Thyroid gland (tissue), 4 donors: ENCODE measurements at regions not wholly inside any gene's neighbourhood (a gene's known extent, or its start where the extent isn't known, plus 50 kb on each side); places are given as distances from the start of the nearest gene placed in this dataset.

Experiments used
- POLR2A ChIP-seq, 2 donors: fragments of 450-650 bp; IDR thresholded peaks; one replicate each; pipeline ENCODE4 v1.6.1; 2017; ENCODE audit warnings: antibody characterized with exemption in 2 of 2, mild to moderate bottlenecking in 2 of 2, moderate library complexity in 1 of 2
- TF ChIP-seq, protein P1 (sequence below), 6 experiments: fragments of 200-600 bp in 3 of 6; fragments of 450-650 bp in 3 of 6; sonication (generic) in 3 of 6; IDR thresholded peaks; one replicate each; pipeline ENCODE4 v1.5.1; 2016 to 2019; ENCODE audit warnings: antibody characterized with exemption in 6 of 6, mild to moderate bottlenecking in 2 of 6, inconsistent platforms in 1 of 6, moderate library complexity in 1 of 6

DNA sequence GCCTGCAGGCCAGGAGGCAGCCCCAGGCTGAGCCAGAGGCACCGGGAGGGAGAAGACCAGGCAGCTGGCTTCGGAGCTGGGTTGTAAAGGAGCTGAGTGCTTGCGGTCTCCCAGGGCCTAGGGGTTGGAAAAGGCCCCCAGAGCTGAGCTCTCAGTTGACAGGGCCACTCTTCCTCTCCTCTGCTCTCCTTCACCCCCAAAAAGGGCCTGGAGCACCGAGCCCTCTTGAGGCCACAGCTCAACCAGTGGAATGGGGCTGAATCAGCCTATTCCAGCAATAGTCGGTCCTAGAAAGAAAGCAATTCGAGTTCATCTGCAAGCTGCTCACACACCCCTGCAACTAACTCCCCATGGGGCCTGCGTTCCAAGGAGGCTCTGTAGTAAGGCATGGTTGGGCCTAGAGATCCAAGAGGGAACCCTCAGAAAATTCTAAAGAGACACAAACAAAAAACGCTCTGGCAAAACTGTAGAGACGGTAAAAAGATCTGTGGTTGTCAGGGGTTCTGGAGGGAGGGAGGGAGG lies 205.0 kb downstream of the BUD13 start:
- TF ChIP-seq, protein P1, sequence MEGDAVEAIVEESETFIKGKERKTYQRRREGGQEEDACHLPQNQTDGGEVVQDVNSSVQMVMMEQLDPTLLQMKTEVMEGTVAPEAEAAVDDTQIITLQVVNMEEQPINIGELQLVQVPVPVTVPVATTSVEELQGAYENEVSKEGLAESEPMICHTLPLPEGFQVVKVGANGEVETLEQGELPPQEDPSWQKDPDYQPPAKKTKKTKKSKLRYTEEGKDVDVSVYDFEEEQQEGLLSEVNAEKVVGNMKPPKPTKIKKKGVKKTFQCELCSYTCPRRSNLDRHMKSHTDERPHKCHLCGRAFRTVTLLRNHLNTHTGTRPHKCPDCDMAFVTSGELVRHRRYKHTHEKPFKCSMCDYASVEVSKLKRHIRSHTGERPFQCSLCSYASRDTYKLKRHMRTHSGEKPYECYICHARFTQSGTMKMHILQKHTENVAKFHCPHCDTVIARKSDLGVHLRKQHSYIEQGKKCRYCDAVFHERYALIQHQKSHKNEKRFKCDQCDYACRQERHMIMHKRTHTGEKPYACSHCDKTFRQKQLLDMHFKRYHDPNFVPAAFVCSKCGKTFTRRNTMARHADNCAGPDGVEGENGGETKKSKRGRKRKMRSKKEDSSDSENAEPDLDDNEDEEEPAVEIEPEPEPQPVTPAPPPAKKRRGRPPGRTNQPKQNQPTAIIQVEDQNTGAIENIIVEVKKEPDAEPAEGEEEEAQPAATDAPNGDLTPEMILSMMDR (IDR thresholded peaks at IDR 0.05), result no peak
- no peak for TF ChIP-seq POLR2A (IDR thresholded peaks at IDR 0.05)
